ENCODE measurements at regions not wholly inside any gene's neighbourhood (a gene's known extent, or its start where the extent isn't known, plus 50 kb on each side); places are given as distances from the start of the nearest gene placed in this dataset.

- TF ChIP-seq CTCF (IDR thresholded peaks at IDR 0.05 in 4 of 5, conservative IDR thresholded peaks at IDR 0.05 in 1 of 5) (no peak), POLR2A (IDR thresholded peaks at IDR 0.05) (no peak)
These were observed 653.7 kb upstream of the SEMA3D start for GRCh38 chr7:85840554-85840953.
